GM12878 (cell line): ENCODE measurements at regions not wholly inside any gene's neighbourhood (a gene's known extent, or its start where the extent isn't known, plus 50 kb on each side); places are given as distances from the start of the nearest gene placed in this dataset.

ENCODE experiments used
- ATAC-seq: fragments of 200-7000 bp; cut with Tn5 transposase; 3 replicates; pipeline ENCODE4 v1.9.1; 2020; ENCODE audit warnings: mild to moderate bottlenecking, moderate library complexity
- BruUV-seq: library from RNA; stranded (reverse); fragments of 400-500 nt; replicated peaks from 2 replicates; lab custom pipeline; 2021; lab: Mats Ljungman, UMichigan
- CTCF ChIA-PET: fragments of 300-600 bp; sonication (Branson Sonifier 250); formaldehyde crosslinking; extraction: SDS; loops from one replicate; lab custom pipeline; 2021; ENCODE audit warnings: inconsistent platforms; lab: Yijun Ruan, JAX
- POLR2A ChIA-PET: fragments of 350-600 bp; formaldehyde crosslinking; extraction: SDS; loops from one replicate; lab custom pipeline; 2021; ENCODE audit warnings: inconsistent platforms; lab: Charles Lee
- RAD21 ChIA-PET: fragments of 300-600 bp; sonication (Branson Sonifier 250); formaldehyde crosslinking; loops from one replicate; lab custom pipeline; 2023; ENCODE audit warnings: antibody characterized with exemption; ENCODE audit not compliant: unreplicated experiment; lab: Charles Lee
- SMC1A ChIA-PET: fragments of 300-600 bp; sonication (Branson Sonifier 250); formaldehyde crosslinking; loops from one replicate; lab custom pipeline; 2023; ENCODE audit not compliant: unreplicated experiment, uncharacterized antibody; lab: Charles Lee
- DNase-seq: peaks from one replicate; pipeline ENCODE4 v3.0.0-alpha.2; 2011; ENCODE audit warnings: low read depth, low spot score
- FAIRE-seq: peaks from 3 replicates; lab custom pipeline; 2011; peaks lifted over from hg19 to GRCh38; lab: Jason Lieb, UNC
- H2AFZ ChIP-seq: 2 replicates; pipeline ENCODE4 v1.6.0; 2011; ENCODE audit warnings: low read depth, low read length, control low read depth; ENCODE audit not compliant: control insufficient read depth
- H3K27ac ChIP-seq: 2 replicates; pipeline ENCODE4 v1.5.1; 2011; ENCODE audit warnings: control low read depth; ENCODE audit not compliant: control insufficient read depth, insufficient read depth
- H3K27me3 ChIP-seq, 2 experiments: replicated peaks in 1 of 2; 2 replicates each; pipeline versions ENCODE4 v1.6.0 to v1.6.1; 2011; ENCODE audit warnings: low read length in 1 of 2; ENCODE audit not compliant: control insufficient read depth in 2 of 2, insufficient read depth in 2 of 2
- H3K36me3 ChIP-seq, 2 experiments: 2 replicates each; pipeline ENCODE4 v1.5.1; 2011; ENCODE audit warnings: low read length in 1 of 2; ENCODE audit not compliant: control insufficient read depth in 2 of 2, insufficient read depth in 2 of 2
- H3K4me1 ChIP-seq: 2 replicates; pipeline ENCODE4 v1.6.1; 2011; ENCODE audit warnings: mild to moderate bottlenecking, low read length, moderate library complexity, mixed read lengths; ENCODE audit not compliant: control insufficient read depth, insufficient read depth
- H3K4me2 ChIP-seq: 2 replicates; pipeline ENCODE4 v1.6.0; 2011; ENCODE audit warnings: control low read depth; ENCODE audit not compliant: control insufficient read depth, insufficient read depth
- H3K4me3 ChIP-seq: fragments of 200-600 bp; sonication (generic); 2 replicates; pipeline ENCODE4 v1.5.1; 2016
- H3K79me2 ChIP-seq: 2 replicates; pipeline ENCODE4 v1.6.0; 2011; ENCODE audit warnings: low read length; ENCODE audit not compliant: control insufficient read depth, insufficient read depth
- H3K9ac ChIP-seq: 2 replicates; pipeline ENCODE4 v1.8.0; 2011; ENCODE audit warnings: low read length, control low read depth, mixed read lengths; ENCODE audit not compliant: control insufficient read depth, insufficient read depth
- H3K9me3 ChIP-seq: replicated peaks from 3 replicates; pipeline ENCODE4 v1.5.1; 2011; ENCODE audit warnings: mild to moderate bottlenecking, low read length; ENCODE audit not compliant: control insufficient read depth, insufficient read depth
- H4K20me1 ChIP-seq: 2 replicates; pipeline ENCODE4 v1.6.0; 2011; ENCODE audit not compliant: control insufficient read depth, insufficient read depth
- ASH2L ChIP-seq: fragments of 300-600, 200-600 bp; sonication (generic); IDR thresholded peaks from 2 replicates; pipeline ENCODE4 v1.6.1; 2017; ENCODE audit warnings: low read depth, mild to moderate bottlenecking, borderline replicate concordance
- ATF2 ChIP-seq: IDR thresholded peaks from 2 replicates; pipeline ENCODE4 v1.6.1; 2012; ENCODE audit warnings: low read length, inconsistent platforms
- CBX3 ChIP-seq: fragments of 200-600 bp; sonication (generic); IDR thresholded peaks from 2 replicates; pipeline ENCODE4 v1.6.1; 2016; ENCODE audit warnings: low read depth, borderline replicate concordance
- CREM ChIP-seq: IDR thresholded peaks from 2 replicates; pipeline ENCODE4 v1.6.1; 2014; ENCODE audit warnings: antibody characterized with exemption, low read depth
- DPF2 ChIP-seq: fragments of 450-650 bp; IDR thresholded peaks from 2 replicates; pipeline ENCODE4 v1.6.1; 2017; ENCODE audit warnings: mild to moderate bottlenecking
- EP300 ChIP-seq, 2 experiments: fragments of 150-350 bp in 1 of 2; IDR thresholded peaks; 2 replicates each; pipeline ENCODE4 v1.6.1; 2011 to 2012; ENCODE audit warnings: low read depth in 2 of 2, low read length in 2 of 2, borderline replicate concordance in 1 of 2, improper control_type of control experiment in 1 of 2, inconsistent platforms in 1 of 2; ENCODE audit not compliant: control insufficient read depth in 1 of 2
- ETV6 ChIP-seq, 2 experiments: fragments of 450-650 bp in 1 of 2; IDR thresholded peaks in 1 of 2; conservative IDR thresholded peaks in 1 of 2; 2 replicates each; pipeline ENCODE4 v1.6.1; 2014; ENCODE audit warnings: antibody characterized with exemption in 1 of 2, borderline replicate concordance in 1 of 2, low read depth in 1 of 2, mild to moderate bottlenecking in 1 of 2, moderate library complexity in 1 of 2
- IKZF2 ChIP-seq, 2 experiments: fragments of 450-650 bp; IDR thresholded peaks; 2 replicates each; pipeline ENCODE4 v1.6.1; 2017; ENCODE audit warnings: mild to moderate bottlenecking in 2 of 2, moderate library complexity in 2 of 2
- MEF2B ChIP-seq: fragments of 450-650 bp; IDR thresholded peaks from 2 replicates; pipeline ENCODE4 v1.6.1; 2018; ENCODE audit warnings: mild to moderate bottlenecking, moderate library complexity; ENCODE audit not compliant: partially characterized antibody, poor library complexity, severe bottlenecking
- MTA2 ChIP-seq: fragments of 450-650 bp; IDR thresholded peaks from 2 replicates; pipeline ENCODE4 v1.6.1; 2016; ENCODE audit warnings: low read depth, mild to moderate bottlenecking, moderate library complexity
- NFIC ChIP-seq: IDR thresholded peaks from 2 replicates; pipeline ENCODE4 v1.6.1; 2012; ENCODE audit warnings: low read depth, mild to moderate bottlenecking, inconsistent platforms, low read length, moderate library complexity
- PAX8 ChIP-seq: fragments of 450-650 bp; IDR thresholded peaks from 2 replicates; pipeline ENCODE4 v1.6.1; 2017; ENCODE audit warnings: mild to moderate bottlenecking, moderate library complexity
- POLR2AphosphoS5 ChIP-seq: IDR thresholded peaks from 2 replicates; pipeline ENCODE4 v1.6.1; 2011; ENCODE audit warnings: mild to moderate bottlenecking, low read length, inconsistent platforms
- SUPT20H ChIP-seq: IDR thresholded peaks from 2 replicates; pipeline ENCODE4 v1.6.1; 2011; ENCODE audit warnings: low read depth, mild to moderate bottlenecking, low read length, moderate library complexity, borderline replicate concordance; ENCODE audit not compliant: control insufficient read depth
- ZBED1 ChIP-seq: IDR thresholded peaks from 2 replicates; pipeline ENCODE4 v1.6.1; 2016; ENCODE audit warnings: borderline replicate concordance
- ZNF24 ChIP-seq: fragments of 450-650 bp; IDR thresholded peaks from 2 replicates; pipeline ENCODE4 v1.6.1; 2017; ENCODE audit warnings: antibody characterized with exemption, mild to moderate bottlenecking
- ZZZ3 ChIP-seq: IDR thresholded peaks from 2 replicates; pipeline ENCODE4 v1.6.1; 2011; ENCODE audit warnings: low read depth; ENCODE audit not compliant: control insufficient read depth, insufficient read length
- WGBS: methylation state at CpG from one replicate; pipeline ENCODE4 v1.1.6; 2016; ENCODE audit warnings: low lambda C conversion rate; ENCODE audit not compliant: insufficient replicate concordance, insufficient coverage; ENCODE audit errors: missing lambda C conversion rate; 5-methylcytosine and 5-hydroxymethylcytosine counted together
- in situ Hi-C: fragments of 300-500 bp; cut with MboI; formaldehyde crosslinking; loops from 9 replicates; pipeline ENCODE4 v1.14.3; 2018; ENCODE audit warnings: mixed read lengths
- intact Hi-C: fragments of 100-400 bp; cut with micrococcal nuclease; formaldehyde crosslinking; loops from one replicate; pipeline ENCODE4 v1.14.2; 2022; ENCODE audit not compliant: unreplicated experiment
- TF ChIP-seq, protein P1 (sequence below): fragments of 450-650 bp; IDR thresholded peaks from 2 replicates; pipeline ENCODE4 v1.6.1; 2016; ENCODE audit warnings: mild to moderate bottlenecking, moderate library complexity, borderline replicate concordance

DNA sequence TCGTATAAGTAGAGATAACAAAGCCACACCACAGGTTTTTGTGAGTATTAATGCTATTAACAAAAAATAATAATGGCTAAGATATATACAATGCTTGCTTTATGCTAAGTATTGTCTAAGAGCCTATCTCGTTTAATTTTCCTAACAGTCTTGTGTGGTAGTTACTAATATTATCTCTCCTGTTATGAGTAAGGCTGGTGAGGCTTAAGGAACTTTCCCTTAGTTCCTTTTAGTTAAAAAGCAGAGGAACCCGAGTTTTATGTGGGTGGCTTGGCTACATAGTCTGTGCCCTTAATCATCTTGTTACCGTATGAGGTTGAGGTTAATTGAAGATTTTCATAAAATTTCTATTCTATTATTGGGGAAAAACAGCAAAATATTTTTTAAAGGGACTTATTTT is 218.4 kb downstream of the SOX2 start (continued):
- TF ChIP-seq SUPT20H = no peak
- no peak for TF ChIP-seq POLR2AphosphoS5
- no peak for TF ChIP-seq ZNF24

DNA sequence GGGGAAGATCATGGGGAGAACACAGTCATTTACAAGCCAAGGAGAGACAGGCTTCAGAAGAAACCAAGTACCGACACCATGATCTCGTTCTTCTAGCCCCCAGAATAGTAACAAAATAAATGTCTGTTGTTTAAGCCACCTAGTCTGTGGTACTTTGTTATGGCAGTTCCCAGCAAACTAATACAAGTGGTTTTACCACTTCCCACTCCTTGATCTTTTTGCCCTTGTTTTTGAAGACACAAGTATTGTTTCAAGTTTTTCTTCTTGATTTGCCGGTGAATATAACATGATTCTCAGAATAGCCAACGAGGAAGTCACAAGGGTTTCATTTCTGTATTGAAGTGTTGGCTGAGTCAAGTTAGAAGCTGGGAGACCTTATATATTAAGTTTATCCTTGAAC is 220.3 kb downstream of the SOX2 start:
- POLR2A ChIA-PET = no interaction called here
- H3K79me2 ChIP-seq = no peaks in the 10 kb centered on the region
- no peaks in the 10 kb centered on the region for H3K9me3 ChIP-seq
- no peaks in the 10 kb centered on the region for H4K20me1 ChIP-seq
- RAD21 ChIA-PET = interaction anchor here (0.7 kb wide), 1 partner anchor 10 kb away, joined by 3 read pairs; no protein-coding TSS in a partner anchor
- SMC1A ChIA-PET = interaction anchor here (0.7 to 1.1 kb wide), 2 partner anchors 11 to 569 kb away, joined by 3 read pairs; no protein-coding TSS in a partner anchor
- WGBS = 0% methylated on average over 4 of the region's 4 CpGs
- peak overlapping the region; percentile 73 for H2AFZ ChIP-seq
- H3K27me3 ChIP-seq = no peaks in the 10 kb centered on the region
- no peak overlapping the region for H3K9ac ChIP-seq
- CTCF ChIA-PET = interaction anchor here (0.9 to 1.1 kb wide), 3 partner anchors 9 to 15 kb away, joined by 3 to 4 read pairs (median 3); no protein-coding TSS in a partner anchor
- peak overlapping the region; percentile 62 for H3K27ac ChIP-seq
- no peak for FAIRE-seq
- H3K36me3 ChIP-seq = no peaks in the 10 kb centered on the region
- in situ Hi-C loops = no loop called here
- intact Hi-C loops = loop anchor here (1.0 to 10.0 kb wide), 2 partner anchors 8 to 227 kb away; no protein-coding TSS in a partner anchor
- no TSS peak for BruUV-seq
- H3K4me2 ChIP-seq = peak overlapping the region; percentile 58
- peaks cover 29% of the 10 kb centered on the region for H3K4me1 ChIP-seq
- peak; percentile 61 for DNase-seq
- H3K4me3 ChIP-seq = 0 out of 2 replicates have a peak overlapping the region, but pooled peaks have one; percentile 1
- ATAC-seq = peak; percentile 74
- TF ChIP-seq PAX8 (no peak), ASH2L (peak; percentile 91; the same call in 1 of the 2 replicates), MTA2 (peak; percentile 59), DPF2 (no peak), NFIC (peak; percentile 84), ZZZ3 (no peak), EP300 (IDR thresholded peaks at IDR 0.05; ENCODE audit: borderline replicate concordance in 1 of 2, control insufficient read depth in 1 of 2, low read depth in 2 of 2, low read length in 2 of 2) (peak in 1 of 2 experiments; percentile 29; a peak in 1 of 4 replicates), CREM (0 out of 2 replicates have a peak, but pooled peaks have one; percentile 36), MEF2B (peak; percentile 79), CBX3 (no peak), ZBED1 (peak; percentile 40; the same call in 1 of the 2 replicates), ETV6 (conservative IDR thresholded peaks at IDR 0.05 in 1 of 2, IDR thresholded peaks at IDR 0.05 in 1 of 2; ENCODE audit: borderline replicate concordance in 1 of 2, low read depth in 1 of 2) (peak in 1 of 2 experiments; percentile 22; a peak in 1 of 4 replicates), ATF2 (peak; percentile 64; the same call in 1 of the 2 replicates), IKZF2 (IDR thresholded peaks at IDR 0.05) (peak; percentile 71 to 81)
- TF ChIP-seq, protein P1, sequence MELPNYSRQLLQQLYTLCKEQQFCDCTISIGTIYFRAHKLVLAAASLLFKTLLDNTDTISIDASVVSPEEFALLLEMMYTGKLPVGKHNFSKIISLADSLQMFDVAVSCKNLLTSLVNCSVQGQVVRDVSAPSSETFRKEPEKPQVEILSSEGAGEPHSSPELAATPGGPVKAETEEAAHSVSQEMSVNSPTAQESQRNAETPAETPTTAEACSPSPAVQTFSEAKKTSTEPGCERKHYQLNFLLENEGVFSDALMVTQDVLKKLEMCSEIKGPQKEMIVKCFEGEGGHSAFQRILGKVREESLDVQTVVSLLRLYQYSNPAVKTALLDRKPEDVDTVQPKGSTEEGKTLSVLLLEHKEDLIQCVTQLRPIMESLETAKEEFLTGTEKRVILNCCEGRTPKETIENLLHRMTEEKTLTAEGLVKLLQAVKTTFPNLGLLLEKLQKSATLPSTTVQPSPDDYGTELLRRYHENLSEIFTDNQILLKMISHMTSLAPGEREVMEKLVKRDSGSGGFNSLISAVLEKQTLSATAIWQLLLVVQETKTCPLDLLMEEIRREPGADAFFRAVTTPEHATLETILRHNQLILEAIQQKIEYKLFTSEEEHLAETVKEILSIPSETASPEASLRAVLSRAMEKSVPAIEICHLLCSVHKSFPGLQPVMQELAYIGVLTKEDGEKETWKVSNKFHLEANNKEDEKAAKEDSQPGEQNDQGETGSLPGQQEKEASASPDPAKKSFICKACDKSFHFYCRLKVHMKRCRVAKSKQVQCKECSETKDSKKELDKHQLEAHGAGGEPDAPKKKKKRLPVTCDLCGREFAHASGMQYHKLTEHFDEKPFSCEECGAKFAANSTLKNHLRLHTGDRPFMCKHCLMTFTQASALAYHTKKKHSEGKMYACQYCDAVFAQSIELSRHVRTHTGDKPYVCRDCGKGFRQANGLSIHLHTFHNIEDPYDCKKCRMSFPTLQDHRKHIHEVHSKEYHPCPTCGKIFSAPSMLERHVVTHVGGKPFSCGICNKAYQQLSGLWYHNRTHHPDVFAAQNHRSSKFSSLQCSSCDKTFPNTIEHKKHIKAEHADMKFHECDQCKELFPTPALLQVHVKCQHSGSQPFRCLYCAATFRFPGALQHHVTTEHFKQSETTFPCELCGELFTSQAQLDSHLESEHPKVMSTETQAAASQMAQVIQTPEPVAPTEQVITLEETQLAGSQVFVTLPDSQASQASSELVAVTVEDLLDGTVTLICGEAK = no peak
